Adrenal gland (tissue), 9 donors: ENCODE measurements at regions not wholly inside any gene's neighbourhood (a gene's known extent, or its start where the extent isn't known, plus 50 kb on each side); places are given as distances from the start of the nearest gene placed in this dataset.

Source experiments
- DNase-seq, 7 donors: peaks; one replicate each; pipeline ENCODE4 v3.0.0-alpha.2; 2019 to 2020
- H3K27ac ChIP-seq, 5 donors: fragments of 200-600 bp; sonication (generic) in 4 of 5; 1 replicate in 3 of 5; 2 replicates in 2 of 5; pipeline versions ENCODE4 v1.5.1 to v1.8.0; 2016 to 2020; ENCODE audit warnings: mild to moderate bottlenecking in 1 of 5
- H3K27me3 ChIP-seq: fragments of 200-600 bp; 2 replicates; pipeline ENCODE4 v1.8.0; 2021
- H3K36me3 ChIP-seq, 2 donors: fragments of 200-600 bp; replicated peaks in 1 of 2; 1 replicate in 1 of 2; 2 replicates in 1 of 2; pipeline versions ENCODE4 v1.5.1 to v1.8.0; 2018 to 2022
- H3K4me1 ChIP-seq, 2 donors: fragments of 200-600 bp; replicated peaks in 1 of 2; 1 replicate in 1 of 2; 2 replicates in 1 of 2; pipeline versions ENCODE4 v1.5.1 to v1.8.0; 2018 to 2021
- H3K4me3 ChIP-seq, 4 donors: fragments of 200-600 bp; sonication (generic) in 3 of 4; one replicate each; pipeline ENCODE4 v1.5.1; 2016 to 2018
- H3K9me3 ChIP-seq, 3 donors: fragments of 200-600 bp; sonication (generic) in 1 of 3; replicated peaks in 1 of 3; 1 replicate in 2 of 3; 2 replicates in 1 of 3; pipeline versions ENCODE4 v1.5.1 to v1.8.0; 2016 to 2021
- CTCF ChIP-seq, 6 experiments: fragments of 450-650 bp in 4 of 6; fragments of 200-600 bp in 2 of 6; sonication (generic) in 1 of 6; IDR thresholded peaks; 1 replicate in 5 of 6; 2 replicates in 1 of 6; pipeline versions ENCODE4 v1.5.1 to v1.8.0; 2016 to 2021; ENCODE audit warnings: antibody characterized with exemption in 6 of 6, mild to moderate bottlenecking in 2 of 6, moderate library complexity in 1 of 6
- POLR2A ChIP-seq, 2 donors: fragments of 450-650 bp; IDR thresholded peaks; one replicate each; pipeline ENCODE4 v1.6.1; 2017; ENCODE audit warnings: antibody characterized with exemption in 2 of 2, mild to moderate bottlenecking in 2 of 2, moderate library complexity in 1 of 2
- WGBS, 4 donors: extraction: QIAGEN DNeasy Blood & Tissue Kit in 2 of 4; methylation state at CpG; one replicate each; pipeline versions ENCODE4 v1.1.5 to v1.1.7; 2013 to 2017; 5-methylcytosine and 5-hydroxymethylcytosine counted together
- intact Hi-C, 2 donors: fragments of 100-400 bp; cut with DNase I; formaldehyde crosslinking; loops; one replicate each; pipeline versions ENCODE4 v1.14.1 to v1.15.0; 2022 to 2023
- donor health status: healthy with polysubstance abuse.
- donor health status: Bipolar disorder and iron deficiency.
- donor health status: DM: yes; HTN: yes; CAD: no.
- donor health status: DM: no; HTN: no; CAD: no.
- donor health status: DM: no; HTN: no; CAD: no.

DNA sequence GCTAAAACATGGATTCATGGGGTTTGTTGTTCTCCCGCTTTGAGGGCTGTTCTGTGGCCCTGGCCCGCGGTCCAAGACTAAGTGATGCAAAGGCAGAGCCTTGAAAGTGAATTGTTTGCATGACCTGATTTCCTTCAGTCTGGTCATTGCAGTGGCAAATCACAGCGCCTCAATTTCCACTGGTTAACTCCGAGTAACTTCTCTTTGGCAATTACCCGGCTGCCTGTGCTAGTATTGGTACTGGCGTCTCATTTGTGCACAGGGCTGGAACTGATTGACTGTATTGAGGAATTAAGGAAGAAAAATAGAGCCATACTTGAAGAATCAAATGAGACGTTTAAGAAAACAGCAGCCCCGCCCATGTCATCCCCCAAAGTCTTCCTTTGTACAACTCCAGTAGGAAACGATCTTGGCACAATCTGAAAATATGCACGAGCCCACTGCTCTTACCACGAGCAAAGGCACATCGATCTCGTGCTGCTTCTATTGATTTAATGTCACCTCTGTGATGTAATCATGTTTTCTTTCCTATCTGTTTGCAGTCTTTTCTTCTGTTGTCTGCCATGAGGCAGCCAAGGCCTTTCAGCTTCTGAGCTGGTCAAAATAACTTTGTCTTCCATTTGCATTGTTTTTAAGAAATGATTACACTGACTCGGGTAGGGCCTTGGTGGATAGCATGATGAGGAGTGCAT lies 60.6 kb upstream of the SHH start:
- Histone ChIP-seq H3K4me3 (no peak overlapping the region), H3K27ac (no peak overlapping the region), H3K4me1 (no peaks in the 10 kb centered on the region), H3K36me3 (no peaks in the 10 kb centered on the region), H3K9me3 (no peaks in the 10 kb centered on the region), H3K27me3 (no peaks in the 10 kb centered on the region)
- TF ChIP-seq POLR2A (IDR thresholded peaks at IDR 0.05): no peak
- no peak for TF ChIP-seq CTCF (IDR thresholded peaks at IDR 0.05)
- WGBS, 4 donors: 71 to 76% (median 74%) methylated on average over 14 to 15 of the region's 15 CpGs
- intact Hi-C loops: no loop called here
- DNase-seq: peak in 3 of 7 donors; percentile 11 to 39 (median 12)

DNA sequence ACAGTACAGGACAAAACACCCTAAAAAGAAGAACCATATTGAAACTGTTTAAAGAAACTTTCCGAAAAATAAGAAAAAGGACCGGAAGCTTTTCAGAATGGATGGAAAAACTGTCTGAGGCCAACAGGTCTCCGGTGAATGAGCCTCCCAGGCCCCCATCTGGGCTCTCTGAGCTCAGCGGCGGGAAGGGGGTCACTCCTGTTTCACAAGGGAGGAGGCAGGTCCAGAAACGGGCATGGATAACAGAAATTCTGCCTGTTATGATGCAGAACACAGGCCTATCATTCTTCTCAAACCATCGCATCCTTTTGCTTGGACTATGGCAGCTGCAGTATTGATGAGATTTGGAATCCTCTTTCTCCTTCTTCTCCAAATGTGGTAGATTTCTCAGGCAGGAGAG lies 58.9 kb upstream of the SHH start:
- peak in 2 of 7 donors; percentile 10 to 11 for DNase-seq
- no peak overlapping the region for H3K27ac ChIP-seq
- intact Hi-C loops: no loop called here
- no peaks in the 10 kb centered on the region for H3K27me3 ChIP-seq
- TF ChIP-seq CTCF (IDR thresholded peaks at IDR 0.05): no peak
- TF ChIP-seq POLR2A (IDR thresholded peaks at IDR 0.05): no peak
- 92 to 97% (median 94%) methylated on average over 7 of the region's 7 CpGs for WGBS, 4 donors
- no peaks in the 10 kb centered on the region for H3K9me3 ChIP-seq
- no peak overlapping the region for H3K4me3 ChIP-seq
- peaks cover 0 to 3% of the 10 kb centered on the region in 2 donors for H3K4me1 ChIP-seq
- no peaks in the 10 kb centered on the region for H3K36me3 ChIP-seq

DNA sequence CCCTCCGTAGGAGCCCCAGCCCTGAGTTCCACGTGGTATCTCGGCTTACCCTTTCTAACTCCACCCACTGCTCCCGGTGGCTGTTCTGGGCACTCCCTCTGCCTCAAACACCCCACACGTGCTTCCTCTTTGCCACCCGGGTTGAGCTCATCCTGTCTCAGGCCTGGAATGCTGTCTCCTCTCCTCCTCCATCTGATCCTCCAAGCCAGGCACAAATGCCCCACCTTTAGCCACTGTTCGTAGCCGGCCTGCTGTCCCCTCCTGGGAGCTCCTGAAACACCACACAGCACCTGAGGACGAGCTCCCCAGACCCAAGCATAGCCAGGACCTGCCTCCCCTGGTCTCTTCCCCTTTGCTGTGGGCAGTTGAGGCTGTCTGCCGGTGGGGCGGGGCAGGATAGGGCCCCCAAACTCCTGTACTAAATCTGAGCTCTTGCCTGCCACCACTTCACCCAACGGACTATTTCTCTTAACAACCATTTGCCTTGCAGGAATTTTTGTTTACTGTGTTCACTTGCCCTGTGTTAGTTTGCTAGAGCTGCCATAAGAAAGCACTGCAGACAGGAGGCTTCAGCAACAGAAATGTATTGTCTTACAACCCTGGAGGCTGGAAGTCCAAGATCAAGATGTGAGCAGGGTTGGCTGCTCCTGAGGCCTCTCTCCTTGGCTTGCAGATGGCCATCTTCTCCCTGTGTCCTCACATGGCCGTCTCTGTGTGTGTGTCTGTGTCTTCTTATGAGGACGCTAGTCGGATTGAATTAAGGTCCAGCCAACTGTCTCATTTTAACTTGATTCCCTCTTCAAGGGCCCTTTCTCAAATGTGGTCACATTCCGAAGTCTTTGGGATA lies 58.3 kb upstream of the SHH start:
- Histone ChIP-seq H3K9me3 (no peaks in the 10 kb centered on the region), H3K4me3 (no peak overlapping the region), H3K36me3 (no peaks in the 10 kb centered on the region), H3K4me1 (peaks cover 0 to 3% of the 10 kb centered on the region in 2 donors), H3K27me3 (no peaks in the 10 kb centered on the region), H3K27ac (no peak overlapping the region)
- 83 to 88% (median 86%) methylated on average over 15 to 16 of the region's 16 CpGs for WGBS, 4 donors
- intact Hi-C loops: no loop called here
- peak in 3 of 7 donors; percentile 6 to 30 (median 9) for DNase-seq
- TF ChIP-seq CTCF (IDR thresholded peaks at IDR 0.05): no peak
- TF ChIP-seq POLR2A (IDR thresholded peaks at IDR 0.05): no peak

DNA sequence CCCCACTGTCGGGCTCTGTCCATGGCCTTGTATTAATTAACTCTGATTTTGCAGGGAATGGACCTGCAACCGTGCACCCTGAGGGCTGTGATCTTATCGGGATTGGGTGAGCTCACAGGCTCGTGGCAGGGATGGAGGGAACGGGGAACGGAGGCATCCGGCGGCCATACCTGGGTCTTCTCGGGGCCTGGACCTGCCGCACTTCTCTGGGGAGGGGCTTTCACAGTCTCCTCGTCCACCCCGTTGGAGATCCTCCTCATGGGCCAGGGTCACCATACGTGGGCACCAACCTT lies 57.5 kb upstream of the SHH start:
- WGBS, 4 donors: 83 to 94% (median 93%) methylated on average over 6 to 13 of the region's 13 CpGs
- TF ChIP-seq CTCF (IDR thresholded peaks at IDR 0.05) (no peak), POLR2A (IDR thresholded peaks at IDR 0.05) (no peak)
- Histone ChIP-seq H3K9me3 (no peaks in the 10 kb centered on the region), H3K36me3 (no peaks in the 10 kb centered on the region), H3K4me3 (no peak overlapping the region), H3K4me1 (peaks cover 0 to 3% of the 10 kb centered on the region in 2 donors), H3K27me3 (no peaks in the 10 kb centered on the region), H3K27ac (no peak overlapping the region)
- intact Hi-C loops: no loop called here
- peak in 3 of 7 donors; percentile 7 to 23 (median 14) for DNase-seq
